Lung (tissue), 11 donors: ENCODE measurements at regions not wholly inside any gene's neighbourhood (a gene's known extent, or its start where the extent isn't known, plus 50 kb on each side); places are given as distances from the start of the nearest gene placed in this dataset.
A peak's percentile ranks its signal among the peaks of the same experiment; 100 is the strongest.

Experiments
- ATAC-seq: fragments of 200-7000 bp; cut with Tn5 transposase; one replicate; pipeline ENCODE4 v1.9.1; 2020; ENCODE audit warnings: moderate number of reproducible peaks; ENCODE audit not compliant: insufficient read depth, low FRiP score
- DNase-seq, 3 donors: peaks; one replicate each; pipeline ENCODE4 v3.0.0-alpha.2; 2013 to 2017
- H3K27ac ChIP-seq, 2 donors: one replicate each; pipeline ENCODE4 v1.5.1; 2013; ENCODE audit warnings: mild to moderate bottlenecking in 2 of 2, moderate library complexity in 2 of 2, control low read depth in 1 of 2, inconsistent platforms in 1 of 2, low read depth in 1 of 2, low read length in 1 of 2
- H3K27me3 ChIP-seq, 3 donors: one replicate each; pipeline ENCODE4 v1.5.1; 2013; ENCODE audit warnings: low read length in 2 of 3; ENCODE audit not compliant: control insufficient read depth in 3 of 3, insufficient read depth in 3 of 3
- H3K36me3 ChIP-seq, 4 donors: one replicate each; pipeline ENCODE4 v1.5.1; 2013; ENCODE audit warnings: low read length in 4 of 4, mild to moderate bottlenecking in 1 of 4, moderate library complexity in 1 of 4; ENCODE audit not compliant: control insufficient read depth in 4 of 4, insufficient read depth in 4 of 4
- H3K4me1 ChIP-seq, 5 donors: one replicate each; pipeline ENCODE4 v1.5.1; 2013; ENCODE audit warnings: low read length in 5 of 5, mild to moderate bottlenecking in 2 of 5, moderate library complexity in 1 of 5; ENCODE audit not compliant: control insufficient read depth in 5 of 5, insufficient read depth in 5 of 5
- H3K4me3 ChIP-seq: one replicate; pipeline ENCODE4 v1.5.1; 2013; ENCODE audit warnings: mild to moderate bottlenecking, control low read depth, moderate library complexity
- H3K9ac ChIP-seq, 2 donors: one replicate each; pipeline ENCODE4 v1.5.1; 2013; ENCODE audit warnings: low read length in 2 of 2, control low read depth in 1 of 2; ENCODE audit not compliant: insufficient read depth in 1 of 2
- H3K9me3 ChIP-seq, 4 donors: one replicate each; pipeline ENCODE4 v1.5.1; 2013; ENCODE audit warnings: low read length in 3 of 4, mild to moderate bottlenecking in 1 of 4, moderate library complexity in 1 of 4; ENCODE audit not compliant: control insufficient read depth in 4 of 4, insufficient read depth in 3 of 4
- WGBS, 2 donors: extraction: QIAGEN DNeasy Blood & Tissue Kit; methylation state at CpG; one replicate each; pipeline ENCODE4 v1.1.7; 2013; 5-methylcytosine and 5-hydroxymethylcytosine counted together
- TF ChIP-seq, protein P1 (sequence below): IDR thresholded peaks from 2 replicates; pipeline ENCODE4 v1.5.1; 2012; ENCODE audit warnings: mild to moderate bottlenecking; ENCODE audit errors: control extremely low read depth, extremely low read depth
- donor health status: control.
- donor health status: control.
- donor health status: Bipolar disorder and iron deficiency.
- donor health status: healthy.
- donor health status: DM: yes; HTN: yes; CAD: no.

DNA sequence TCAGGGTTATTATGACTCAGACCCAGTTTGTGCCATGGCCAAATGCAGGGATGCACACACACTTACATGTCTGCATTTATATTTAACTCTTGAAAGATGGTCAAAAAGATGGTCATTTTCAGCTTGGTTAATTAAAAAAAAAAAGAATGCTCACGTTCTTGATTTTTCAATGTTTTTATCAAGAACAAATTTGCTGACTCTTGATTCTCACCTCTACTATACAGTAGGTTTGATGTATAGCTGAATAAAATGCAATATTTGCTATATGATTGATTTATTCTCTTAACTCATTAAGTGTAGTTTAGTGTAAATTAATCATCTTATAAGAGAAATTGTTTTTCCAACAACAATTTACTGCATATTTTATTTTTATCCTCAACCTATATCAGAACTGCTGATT is 160.4 kb downstream of the SLIT2 start:
- ATAC-seq (no peak), DNase-seq (no peak)
- Histone ChIP-seq H3K36me3 (peaks cover 0 to 9% (median 2%) of the 10 kb centered on the region in 4 donors), H3K4me3 (no peak overlapping the region), H3K9me3 (no peaks in the 10 kb centered on the region), H3K9ac (no peak overlapping the region), H3K4me1 (peaks cover 0 to 6% (median 0%) of the 10 kb centered on the region in 5 donors), H3K27ac (no peak overlapping the region), H3K27me3 (no peaks in the 10 kb centered on the region)
- TF ChIP-seq, protein P1, sequence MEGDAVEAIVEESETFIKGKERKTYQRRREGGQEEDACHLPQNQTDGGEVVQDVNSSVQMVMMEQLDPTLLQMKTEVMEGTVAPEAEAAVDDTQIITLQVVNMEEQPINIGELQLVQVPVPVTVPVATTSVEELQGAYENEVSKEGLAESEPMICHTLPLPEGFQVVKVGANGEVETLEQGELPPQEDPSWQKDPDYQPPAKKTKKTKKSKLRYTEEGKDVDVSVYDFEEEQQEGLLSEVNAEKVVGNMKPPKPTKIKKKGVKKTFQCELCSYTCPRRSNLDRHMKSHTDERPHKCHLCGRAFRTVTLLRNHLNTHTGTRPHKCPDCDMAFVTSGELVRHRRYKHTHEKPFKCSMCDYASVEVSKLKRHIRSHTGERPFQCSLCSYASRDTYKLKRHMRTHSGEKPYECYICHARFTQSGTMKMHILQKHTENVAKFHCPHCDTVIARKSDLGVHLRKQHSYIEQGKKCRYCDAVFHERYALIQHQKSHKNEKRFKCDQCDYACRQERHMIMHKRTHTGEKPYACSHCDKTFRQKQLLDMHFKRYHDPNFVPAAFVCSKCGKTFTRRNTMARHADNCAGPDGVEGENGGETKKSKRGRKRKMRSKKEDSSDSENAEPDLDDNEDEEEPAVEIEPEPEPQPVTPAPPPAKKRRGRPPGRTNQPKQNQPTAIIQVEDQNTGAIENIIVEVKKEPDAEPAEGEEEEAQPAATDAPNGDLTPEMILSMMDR: no peak
- WGBS, 2 donors: 80 to 89% methylated on average over 1 of the region's 1 CpG

DNA sequence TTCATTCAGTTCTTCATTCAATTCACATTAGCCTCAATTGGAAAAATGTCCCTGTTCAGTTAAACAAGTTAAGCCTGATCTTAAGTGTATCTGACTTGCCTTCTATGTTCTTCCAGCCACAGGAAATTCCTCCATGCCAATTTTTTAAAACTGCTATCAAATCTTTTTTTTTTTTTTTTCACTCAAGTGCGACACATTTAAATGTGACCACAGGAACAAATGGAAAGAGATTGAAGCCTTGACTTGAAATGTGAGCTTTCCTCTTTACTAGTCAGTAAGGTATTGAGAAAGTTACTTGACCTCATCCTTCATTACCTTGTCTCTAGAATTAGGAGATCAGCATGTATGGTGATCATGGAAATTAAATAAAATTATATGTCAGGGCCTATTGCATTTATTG is 165.1 kb downstream of the SLIT2 start:
- TF ChIP-seq, protein P1: no peak
- H3K9me3 ChIP-seq: no peaks in the 10 kb centered on the region
- ATAC-seq: no peak
- H3K9ac ChIP-seq: no peak overlapping the region
- WGBS, 2 donors: 92% methylated on average over 1 of the region's 1 CpG
- no peak for DNase-seq
- H3K36me3 ChIP-seq: no peaks in the 10 kb centered on the region
- H3K27ac ChIP-seq: no peak overlapping the region
- H3K27me3 ChIP-seq: no peaks in the 10 kb centered on the region
- peaks cover 0 to 37% (median 0%) of the 10 kb centered on the region in 5 donors for H3K4me1 ChIP-seq
- no peak overlapping the region for H3K4me3 ChIP-seq

- 7 to 9% methylated on average over 4 of the region's 4 CpGs for WGBS, 2 donors
- ATAC-seq (peak; percentile 86), DNase-seq (peak in 2 of 3 donors; percentile 81 to 88)
- H3K27ac ChIP-seq: no peak overlapping the region
- TF ChIP-seq, protein P1: peak; percentile 30
- no peak overlapping the region for H3K4me3 ChIP-seq
- no peaks in the 10 kb centered on the region for H3K27me3 ChIP-seq
- peaks cover 0 to 40% (median 0%) of the 10 kb centered on the region in 5 donors for H3K4me1 ChIP-seq
- H3K9me3 ChIP-seq: no peaks in the 10 kb centered on the region
- peak overlapping the region; percentile 7 to 58 for H3K9ac ChIP-seq
- H3K36me3 ChIP-seq: no peaks in the 10 kb centered on the region
Measured at GRCh38 chr4:20418861-20419451, 167.3 kb downstream of the SLIT2 start.
